GM19397 (cell line): ENCODE measurements at regions not wholly inside any gene's neighbourhood (a gene's known extent, or its start where the extent isn't known, plus 50 kb on each side); places are given as distances from the start of the nearest gene placed in this dataset.

Source experiments
- ATAC-seq: cut with Tn5 transposase; IDR thresholded peaks from one replicate; pipeline ENCODE4 v1.9.1; 2021; ENCODE audit warnings: mild to moderate bottlenecking, moderate library complexity; ENCODE audit not compliant: unreplicated experiment

GRCh38 chr1:218573925-218574324 lies 228.8 kb downstream of the TGFB2 start:
- ATAC-seq = no peak

GRCh38 chr1:218575079-218575478 lies 229.9 kb downstream of the TGFB2 start:
- ATAC-seq = no peak

DNA sequence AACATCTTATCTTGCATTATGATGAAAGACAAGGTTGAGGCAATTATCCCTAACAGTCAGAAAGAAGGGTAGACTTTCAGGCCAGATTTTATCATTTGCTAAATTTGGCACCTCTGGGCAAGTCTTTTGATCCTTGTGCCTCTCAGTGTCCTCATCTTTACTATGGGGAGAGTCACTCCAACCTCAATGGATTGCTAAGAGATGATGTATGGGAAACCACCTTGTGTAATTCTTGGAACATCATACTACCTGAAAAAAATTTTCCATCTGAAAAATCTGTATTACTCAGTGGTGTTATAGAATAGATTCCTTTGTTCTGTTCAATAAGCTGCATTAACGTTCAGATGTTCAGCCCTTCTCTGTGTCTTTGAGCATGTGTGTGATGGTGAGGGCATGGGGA lies 230.7 kb downstream of the TGFB2 start:
- ATAC-seq = no peak

DNA sequence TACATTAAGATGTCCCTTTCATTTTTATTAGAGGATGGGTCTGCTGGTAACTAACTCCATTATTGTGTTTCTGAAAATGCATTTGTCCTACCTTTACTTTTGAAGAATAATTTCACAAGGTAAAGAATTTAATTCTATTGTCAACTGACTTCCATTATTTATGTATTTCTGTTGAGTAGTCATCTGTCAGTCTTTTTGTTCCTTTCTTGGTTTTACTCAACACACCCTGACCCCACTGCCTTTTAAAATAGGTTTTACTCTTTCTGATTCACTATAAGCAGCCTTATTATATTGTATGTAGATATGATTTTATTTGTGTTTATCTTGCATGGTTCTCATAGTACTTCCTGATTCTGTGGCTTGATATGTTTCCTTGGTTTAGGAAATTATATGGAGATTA lies 237.5 kb downstream of the TGFB2 start:
- ATAC-seq = no peak

DNA sequence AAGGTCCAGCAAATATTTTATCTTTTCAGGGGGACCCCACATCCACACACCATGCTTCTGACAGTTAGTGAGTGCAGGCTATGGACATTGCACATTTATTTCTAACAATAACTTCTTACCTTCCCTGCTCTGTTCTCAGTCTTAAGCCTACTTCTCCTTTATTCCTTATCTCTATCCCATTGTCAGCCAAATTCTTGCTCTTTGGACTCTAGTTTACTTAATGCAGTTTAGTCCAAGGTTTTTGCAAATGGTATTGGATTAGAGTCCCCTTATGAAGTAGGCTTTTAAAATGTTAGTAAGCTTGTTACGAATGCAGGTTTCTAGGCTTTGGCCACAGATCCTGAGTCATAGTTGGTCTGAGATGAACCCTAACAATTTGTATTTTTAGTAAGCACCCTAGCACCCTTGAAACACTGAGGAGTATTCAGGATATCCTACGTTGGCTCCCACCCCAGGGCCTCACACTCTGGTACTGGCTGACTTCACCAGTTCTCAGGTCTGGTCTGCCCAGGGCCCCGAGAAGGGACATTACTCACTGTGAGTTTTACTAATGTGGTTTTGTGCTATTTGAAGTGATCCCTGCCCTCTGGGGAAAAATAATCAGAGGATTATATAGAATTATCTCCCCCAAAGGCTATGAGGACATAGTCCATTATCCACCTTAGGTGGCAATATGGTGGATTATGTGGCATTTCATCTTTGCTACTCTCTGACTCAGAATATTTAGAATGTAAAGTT lies 239.5 kb downstream of the TGFB2 start:
- no peak for ATAC-seq

DNA sequence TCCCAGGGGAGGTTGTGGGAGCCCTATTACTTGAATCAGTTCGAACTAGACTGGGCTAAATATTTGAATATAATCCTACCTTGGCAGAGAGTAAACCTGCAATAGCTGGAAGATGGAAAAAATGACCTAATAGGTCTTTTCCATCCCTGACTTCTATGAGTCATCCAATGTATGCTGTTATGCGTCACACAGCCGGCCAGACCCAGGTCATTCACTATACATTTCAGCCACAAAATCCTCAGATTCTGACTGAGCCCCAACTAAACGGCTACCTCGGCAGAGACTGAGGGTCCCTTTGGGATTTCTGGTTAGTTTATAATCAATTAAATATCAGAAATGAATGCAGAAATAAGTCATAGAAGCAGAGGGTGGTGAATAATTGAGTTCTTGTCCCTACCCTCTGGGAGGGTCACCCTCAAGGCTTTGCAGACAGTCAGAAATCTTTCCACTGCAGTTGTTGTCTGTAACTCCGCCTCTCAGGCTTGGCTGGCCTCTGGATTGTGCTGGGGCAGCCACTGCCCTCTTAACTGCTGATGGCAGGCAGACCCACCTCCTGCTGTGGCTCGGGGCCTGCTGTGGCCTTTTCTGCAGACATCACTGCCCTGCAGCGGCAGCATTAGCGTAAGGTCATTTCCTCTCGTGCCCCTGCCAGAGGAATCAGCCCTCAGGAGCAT lies 240.5 kb downstream of the TGFB2 start:
- no peak for ATAC-seq

DNA sequence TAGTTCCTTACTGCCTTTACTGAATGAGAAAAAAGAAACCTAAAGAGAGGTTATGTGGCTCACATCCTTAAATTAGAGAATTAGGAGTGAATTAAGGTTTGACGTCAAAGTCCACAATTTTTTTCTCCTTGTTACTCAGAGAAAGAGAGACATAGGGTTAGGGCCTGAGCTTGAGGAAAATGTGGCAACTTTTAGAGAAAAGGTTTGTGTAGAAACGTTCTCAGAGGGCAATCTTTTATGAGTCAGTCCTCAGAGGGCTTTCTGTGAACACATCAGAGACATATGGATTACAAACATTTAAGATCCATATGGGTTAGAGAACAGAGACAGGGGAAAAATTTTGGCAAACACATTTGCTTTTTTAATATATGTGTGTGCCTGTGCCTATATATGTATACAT lies 242.8 kb downstream of the TGFB2 start:
- ATAC-seq = no peak

DNA sequence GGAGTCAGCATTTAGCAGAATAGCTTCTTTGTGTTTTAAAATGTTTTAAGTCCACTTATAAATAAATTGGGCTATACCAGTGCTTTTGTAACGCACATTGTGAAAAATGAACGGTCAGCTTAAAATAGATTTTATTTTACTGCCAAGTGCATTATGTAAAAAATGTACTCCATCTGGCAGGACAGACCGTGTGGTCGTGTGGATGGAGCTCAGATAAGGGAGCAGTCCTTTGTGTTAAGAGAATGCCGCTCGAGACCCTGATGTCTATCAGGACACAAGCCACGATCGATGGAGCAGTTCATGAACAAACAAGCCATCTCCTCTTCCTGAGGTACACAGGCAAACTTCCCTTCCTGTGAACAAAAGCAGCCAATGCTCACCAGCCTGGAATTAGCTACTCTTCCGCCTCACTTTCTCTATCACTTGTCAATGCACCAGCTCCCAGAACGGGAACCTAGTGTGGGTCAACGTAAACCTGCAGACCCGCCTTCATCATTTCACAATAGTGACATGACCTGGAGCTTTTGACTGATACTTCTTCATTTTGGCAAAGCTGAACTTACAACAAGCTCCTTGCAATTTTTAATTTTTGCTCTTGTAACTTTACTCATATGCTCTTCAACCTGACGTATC lies 243.5 kb downstream of the TGFB2 start:
- ATAC-seq = no peak

DNA sequence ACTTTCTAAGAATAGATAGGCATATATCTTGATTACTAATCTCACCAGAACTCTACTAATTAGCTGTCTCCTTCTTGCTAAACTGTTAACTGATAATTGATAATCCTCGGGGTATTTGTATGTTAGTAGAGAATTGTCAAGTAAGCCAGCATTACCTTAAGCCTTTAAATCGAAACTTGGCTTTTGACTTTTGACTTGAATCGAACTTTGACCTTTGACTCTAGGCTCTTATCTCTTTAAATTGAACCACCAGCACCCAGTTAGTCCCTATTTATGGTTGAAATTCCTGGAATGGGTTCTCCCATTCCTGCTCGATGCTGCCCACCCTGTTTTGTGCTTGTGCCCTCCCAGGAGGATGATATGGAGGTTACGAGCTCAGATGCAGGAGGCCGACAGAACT lies 244.4 kb downstream of the TGFB2 start:
- no peak for ATAC-seq

DNA sequence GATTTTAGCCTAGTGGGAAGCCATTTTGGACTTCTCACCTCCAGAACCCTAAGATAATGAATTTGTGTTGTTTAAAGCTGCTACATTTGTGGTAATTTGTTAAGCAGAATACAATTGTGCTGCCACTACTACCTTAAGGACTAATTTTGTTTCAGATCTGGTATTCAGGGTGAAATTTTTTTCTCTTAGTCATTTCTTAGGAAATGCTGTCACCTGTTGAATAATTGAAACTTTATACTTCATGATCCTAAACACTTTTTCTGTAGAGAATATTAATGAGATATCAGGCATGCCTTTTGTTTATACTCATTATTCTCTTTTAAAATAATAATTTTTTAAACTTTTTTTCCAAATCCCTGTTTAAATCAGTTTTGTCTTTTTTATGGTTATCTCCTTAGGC lies 246.8 kb downstream of the TGFB2 start:
- no peak for ATAC-seq

DNA sequence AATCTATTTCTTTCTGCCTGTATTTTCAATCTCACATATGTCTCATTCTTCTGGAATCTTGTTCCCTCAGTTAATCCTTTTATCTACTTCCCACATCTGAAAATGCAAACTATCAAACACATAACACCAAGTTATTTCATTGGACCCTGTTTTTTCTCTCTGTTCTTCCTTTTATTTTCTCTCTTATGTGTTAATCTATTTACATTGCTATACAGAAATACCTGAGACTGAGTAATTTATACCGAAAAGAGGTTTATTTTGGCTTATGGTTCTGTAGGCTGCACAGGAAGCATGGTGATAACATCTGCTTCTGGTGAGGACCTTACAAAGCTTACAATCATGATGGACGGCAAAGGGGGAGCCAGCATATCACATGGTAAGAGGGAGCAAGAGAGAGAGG lies 247.6 kb downstream of the TGFB2 start:
- ATAC-seq = no peak

- no peak for ATAC-seq
These were observed 255.8 kb downstream of the TGFB2 start for GRCh38 chr1:218600968-218601367.

GRCh38 chr1:218604217-218604616 lies 259.1 kb downstream of the TGFB2 start:
- no peak for ATAC-seq

GRCh38 chr1:218611916-218612585 lies 266.9 kb downstream of the TGFB2 start:
- no peak for ATAC-seq

DNA sequence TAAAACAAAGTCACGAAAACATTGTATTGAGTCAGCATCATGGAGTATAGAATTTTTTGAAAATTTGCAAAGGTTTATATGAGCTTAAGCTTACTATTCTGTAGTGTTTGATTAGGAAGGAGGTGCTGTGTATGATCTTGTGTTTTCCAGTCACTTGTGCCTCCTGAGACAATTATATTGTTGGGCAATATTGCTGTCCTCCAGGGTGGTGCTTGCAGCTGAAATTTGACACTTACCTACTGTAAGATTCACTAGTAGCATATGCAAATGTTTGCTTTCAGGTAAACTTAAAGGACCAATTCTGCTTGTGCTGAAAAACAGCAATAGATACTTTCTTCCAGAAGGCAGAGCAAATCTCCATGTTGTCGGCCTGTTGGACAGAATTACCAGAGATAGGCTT lies 268.0 kb downstream of the TGFB2 start:
- ATAC-seq = no peak

GRCh38 chr1:218614031-218614430 lies 268.9 kb downstream of the TGFB2 start:
- no peak for ATAC-seq

GRCh38 chr1:218616681-218617080 lies 271.5 kb downstream of the TGFB2 start:
- no peak for ATAC-seq

DNA sequence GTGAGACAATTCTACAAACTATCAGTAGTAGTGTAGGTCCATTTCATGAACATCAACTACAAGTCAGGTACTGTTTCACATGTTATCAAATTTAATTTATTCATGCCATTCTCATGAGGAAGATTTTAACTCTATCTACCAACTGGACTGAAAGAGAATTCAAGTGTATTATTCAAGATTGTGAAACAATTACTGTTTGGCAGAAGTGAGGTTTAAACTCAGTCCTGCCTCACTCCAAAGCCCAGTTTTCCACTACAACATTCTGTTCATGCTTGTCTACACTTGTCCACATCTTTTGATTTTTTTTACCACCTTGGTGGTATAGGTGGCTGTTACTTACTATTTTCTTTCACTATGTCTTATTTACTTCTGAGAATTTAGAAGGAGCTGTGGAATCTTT lies 272.9 kb downstream of the TGFB2 start:
- no peak for ATAC-seq

- no peak for ATAC-seq
These were observed 275.8 kb downstream of the TGFB2 start for GRCh38 chr1:218620956-218621355.

DNA sequence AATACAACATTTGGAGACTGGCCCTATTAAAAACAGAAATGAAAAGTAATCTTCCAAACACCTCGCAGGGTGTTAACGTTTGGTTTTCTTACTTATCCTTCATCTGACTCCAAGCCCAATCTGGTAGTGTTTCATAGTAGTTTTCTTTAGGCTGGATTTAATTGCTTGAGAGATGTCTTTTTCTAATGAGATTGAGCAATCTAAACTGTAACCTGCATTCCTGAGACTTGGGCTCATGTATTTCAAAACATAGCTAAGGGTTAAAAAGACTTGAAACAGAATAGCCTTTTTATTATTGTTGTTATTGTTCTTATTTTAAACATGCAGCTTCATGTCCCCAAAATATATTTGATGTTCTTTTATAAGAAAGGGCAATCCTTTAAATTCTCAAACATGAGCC lies 278.9 kb downstream of the TGFB2 start:
- ATAC-seq = no peak

- ATAC-seq = no peak
These were observed 280.3 kb downstream of the TGFB2 start for GRCh38 chr1:218625393-218625792.
